Astrocyte of the cerebellum (primary cell): ENCODE measurements at regions not wholly inside any gene's neighbourhood (a gene's known extent, or its start where the extent isn't known, plus 50 kb on each side); places are given as distances from the start of the nearest gene placed in this dataset.

Experiments used
- DNase-seq: peaks from one replicate; pipeline ENCODE4 v3.0.0-alpha.2; 2011; ENCODE audit warnings: low read depth
- H3K4me3 ChIP-seq: 2 replicates; pipeline ENCODE4 v1.5.1; 2011; ENCODE audit warnings: mild to moderate bottlenecking, low read depth, low read length, moderate library complexity
- in situ Hi-C: cut with HindIII; loops from 2 replicates; pipeline ENCODE4 v1.10.0; 2017; ENCODE audit warnings: low sequenced_read_pairs
- TF ChIP-seq, protein P1 (sequence below): IDR thresholded peaks from 2 replicates; pipeline ENCODE4 v1.5.1; 2012; ENCODE audit warnings: low read length, low read depth, moderate library complexity, mild to moderate bottlenecking; ENCODE audit errors: missing control alignments

DNA sequence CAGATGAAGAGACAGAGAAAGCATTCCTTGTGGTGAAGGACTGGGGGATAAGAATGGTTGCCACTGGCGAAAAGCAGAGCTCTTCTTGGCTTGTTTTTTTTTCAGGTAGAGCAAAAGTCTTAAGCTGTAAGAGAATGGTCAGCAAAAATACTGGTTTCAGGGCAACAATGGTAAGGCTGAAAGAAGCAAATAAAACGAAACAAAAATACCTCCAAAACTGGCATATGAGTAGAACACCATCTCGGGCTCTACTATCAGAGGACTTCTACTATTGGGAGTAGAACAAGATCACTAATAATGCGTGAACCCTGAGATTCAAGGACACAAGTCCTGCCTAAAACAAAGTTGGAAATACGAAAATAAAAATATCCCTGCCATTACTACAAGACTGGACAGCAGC is 1823.2 kb upstream of the CDH6 start:
- H3K4me3 ChIP-seq, result no peak overlapping the region
- DNase-seq, result no peak
- TF ChIP-seq, protein P1, sequence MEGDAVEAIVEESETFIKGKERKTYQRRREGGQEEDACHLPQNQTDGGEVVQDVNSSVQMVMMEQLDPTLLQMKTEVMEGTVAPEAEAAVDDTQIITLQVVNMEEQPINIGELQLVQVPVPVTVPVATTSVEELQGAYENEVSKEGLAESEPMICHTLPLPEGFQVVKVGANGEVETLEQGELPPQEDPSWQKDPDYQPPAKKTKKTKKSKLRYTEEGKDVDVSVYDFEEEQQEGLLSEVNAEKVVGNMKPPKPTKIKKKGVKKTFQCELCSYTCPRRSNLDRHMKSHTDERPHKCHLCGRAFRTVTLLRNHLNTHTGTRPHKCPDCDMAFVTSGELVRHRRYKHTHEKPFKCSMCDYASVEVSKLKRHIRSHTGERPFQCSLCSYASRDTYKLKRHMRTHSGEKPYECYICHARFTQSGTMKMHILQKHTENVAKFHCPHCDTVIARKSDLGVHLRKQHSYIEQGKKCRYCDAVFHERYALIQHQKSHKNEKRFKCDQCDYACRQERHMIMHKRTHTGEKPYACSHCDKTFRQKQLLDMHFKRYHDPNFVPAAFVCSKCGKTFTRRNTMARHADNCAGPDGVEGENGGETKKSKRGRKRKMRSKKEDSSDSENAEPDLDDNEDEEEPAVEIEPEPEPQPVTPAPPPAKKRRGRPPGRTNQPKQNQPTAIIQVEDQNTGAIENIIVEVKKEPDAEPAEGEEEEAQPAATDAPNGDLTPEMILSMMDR, result no peak
- in situ Hi-C loops, result no loop called here

DNA sequence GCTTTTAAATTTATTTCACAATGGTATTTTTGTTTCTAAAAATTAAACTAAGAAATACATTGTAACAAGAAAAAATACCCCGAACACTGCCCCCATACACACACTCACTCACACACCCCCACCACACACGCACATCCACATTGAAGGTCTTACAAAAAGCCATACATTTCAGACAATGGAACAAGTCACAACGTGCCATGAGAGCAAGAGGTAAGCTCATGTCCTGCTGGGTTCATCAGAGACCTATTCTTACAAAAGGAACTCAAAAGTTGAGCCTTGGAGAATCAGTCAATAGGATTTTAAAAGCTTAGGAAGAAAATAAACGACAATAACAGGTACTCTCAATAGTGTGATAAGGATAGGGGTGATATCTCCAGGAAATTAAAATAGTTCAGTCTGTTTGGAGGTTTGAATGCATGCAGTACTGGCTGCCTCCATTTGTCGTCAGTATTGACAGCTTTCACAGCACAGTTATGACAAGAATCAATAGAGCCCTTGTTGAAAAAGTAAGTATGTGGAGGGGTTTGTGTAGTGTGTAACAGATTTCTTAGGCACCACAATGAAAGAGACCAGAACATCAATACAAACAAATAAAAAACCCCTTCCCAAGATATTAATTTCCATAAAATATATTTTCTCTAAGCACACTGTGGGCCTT is 1826.2 kb upstream of the CDH6 start:
- H3K4me3 ChIP-seq, result no peak overlapping the region
- TF ChIP-seq, protein P1, result no peak
- in situ Hi-C loops, result no loop called here
- DNase-seq, result no peak

DNA sequence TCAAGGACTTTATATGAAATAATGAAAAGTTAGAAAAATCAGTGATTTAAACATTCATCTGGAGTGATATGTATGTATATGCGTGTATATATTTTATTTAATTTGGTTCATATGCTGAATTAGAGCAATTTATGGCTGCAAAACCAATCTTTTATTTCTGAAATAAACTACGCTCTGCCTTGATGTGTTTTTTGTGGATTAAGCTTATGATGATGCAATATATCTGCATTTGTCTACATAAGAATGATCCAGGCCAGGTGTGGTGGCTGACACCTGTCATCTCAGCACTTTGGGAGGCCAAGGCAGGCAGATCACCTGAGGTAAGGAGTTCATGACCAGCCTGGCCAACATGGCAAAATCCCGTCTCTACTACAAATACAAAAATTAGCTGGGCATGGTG is 1842.3 kb upstream of the CDH6 start:
- in situ Hi-C loops, result no loop called here
- DNase-seq, result no peak
- no peak overlapping the region for H3K4me3 ChIP-seq
- TF ChIP-seq, protein P1, result no peak

DNA sequence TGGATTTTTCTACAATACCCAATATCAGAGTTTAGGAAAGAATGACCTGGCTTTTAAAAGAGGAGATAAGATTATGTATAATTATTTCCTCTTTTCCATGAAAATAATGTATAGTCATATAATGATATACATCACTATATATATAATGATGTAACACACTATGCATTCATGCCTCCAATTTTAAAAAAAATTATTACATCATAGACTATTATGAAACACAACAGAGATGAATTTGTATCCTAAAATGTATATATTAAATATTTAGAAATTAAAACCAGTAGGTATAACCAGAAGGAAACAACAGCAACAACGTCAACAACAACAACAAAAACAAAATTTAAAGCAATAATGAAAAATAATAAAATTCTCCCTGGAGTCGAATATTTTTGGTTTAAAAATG is 1856.5 kb upstream of the CDH6 start:
- in situ Hi-C loops, result no loop called here
- DNase-seq, result no peak
- TF ChIP-seq, protein P1, result no peak
- H3K4me3 ChIP-seq, result no peak overlapping the region

DNA sequence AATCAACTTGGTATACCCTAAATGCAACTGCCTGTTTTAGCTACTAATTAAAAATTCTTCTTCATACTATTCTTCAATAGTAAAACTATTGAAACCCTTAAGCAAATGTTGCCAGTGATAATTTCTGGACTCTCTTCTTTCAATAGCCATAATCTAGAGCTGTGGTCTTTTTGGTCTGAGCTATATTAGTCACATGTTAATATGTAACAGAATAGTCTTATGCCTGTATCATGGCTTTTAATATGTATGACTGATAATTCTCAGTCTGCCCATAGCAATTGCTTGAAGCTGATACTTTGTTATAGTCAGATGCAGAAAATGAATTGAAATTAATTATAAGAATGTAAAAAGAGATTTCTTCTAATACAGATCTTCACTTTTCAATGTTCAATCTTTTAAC is 1871.9 kb upstream of the CDH6 start:
- in situ Hi-C loops, result no loop called here
- no peak for DNase-seq
- no peak overlapping the region for H3K4me3 ChIP-seq
- TF ChIP-seq, protein P1, result no peak

DNA sequence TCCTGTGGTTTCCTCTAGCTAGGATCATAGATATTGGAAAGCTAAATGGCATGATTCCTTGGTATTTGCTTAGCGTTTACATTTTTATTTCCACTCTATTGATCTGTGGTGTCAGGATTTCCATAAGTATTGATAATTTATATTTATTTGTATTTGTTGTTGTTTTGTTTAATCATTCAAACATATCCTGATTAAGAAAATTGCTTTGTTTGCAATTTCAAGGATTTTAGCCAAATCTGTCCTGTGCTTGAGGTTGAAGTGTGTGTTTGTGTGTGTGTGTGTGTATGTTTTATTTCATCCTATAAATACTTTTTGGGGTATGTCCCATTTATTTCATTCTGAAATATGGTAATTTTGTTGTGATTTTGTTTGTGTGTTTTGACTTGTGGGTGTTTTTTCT is 1884.1 kb upstream of the CDH6 start:
- no peak for DNase-seq
- TF ChIP-seq, protein P1, result no peak
- in situ Hi-C loops, result no loop called here
- H3K4me3 ChIP-seq, result no peak overlapping the region
